ENCODE measurements at regions not wholly inside any gene's neighbourhood (a gene's known extent, or its start where the extent isn't known, plus 50 kb on each side); places are given as distances from the start of the nearest gene placed in this dataset.

DNA sequence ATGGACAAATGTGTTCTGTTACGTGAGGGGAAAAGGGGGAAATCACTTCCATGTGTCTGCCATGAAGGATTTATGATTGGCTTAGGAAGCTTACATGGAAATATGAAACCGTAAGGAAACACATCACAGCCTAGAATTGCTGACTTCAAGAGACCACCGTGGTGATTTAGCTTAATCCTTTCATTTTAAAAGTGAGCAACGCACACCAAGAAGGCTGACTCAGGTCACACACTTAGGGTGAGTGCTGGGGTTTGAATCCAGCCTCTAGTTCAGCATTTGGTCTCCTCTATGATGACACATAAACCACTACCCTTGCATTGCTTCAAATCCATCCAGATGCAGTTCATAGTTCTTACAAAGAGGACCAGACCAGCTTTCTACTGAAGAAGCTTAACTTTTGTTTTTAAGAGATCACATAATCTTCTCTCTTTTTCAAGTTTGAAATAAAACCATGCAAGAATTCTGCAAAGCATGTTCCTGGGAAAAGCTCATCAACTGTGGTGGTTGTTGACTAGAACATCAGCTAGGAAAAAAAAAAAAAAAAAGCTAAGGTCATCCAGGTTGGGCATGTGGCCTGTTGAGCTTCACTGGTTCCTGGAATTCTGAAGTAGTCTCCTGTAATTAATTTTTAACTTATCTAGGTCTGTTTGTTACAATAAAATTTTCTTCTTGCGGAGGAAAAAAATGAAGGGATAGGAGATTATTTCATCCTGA, 60.2 kb upstream of the KL start:
- no peak overlapping the region for H3K4me3 Mint-ChIP-seq
- H3K4me1 Mint-ChIP-seq (ENCODE audit: low read depth) = no peaks in the 10 kb centered on the region
- H3K27ac Mint-ChIP-seq = no peak overlapping the region
- H3K9me3 Mint-ChIP-seq = no peaks in the 10 kb centered on the region
- H3K27me3 Mint-ChIP-seq = no peaks in the 10 kb centered on the region
- H3K36me3 Mint-ChIP-seq (ENCODE audit: low read depth) = no peaks in the 10 kb centered on the region

DNA sequence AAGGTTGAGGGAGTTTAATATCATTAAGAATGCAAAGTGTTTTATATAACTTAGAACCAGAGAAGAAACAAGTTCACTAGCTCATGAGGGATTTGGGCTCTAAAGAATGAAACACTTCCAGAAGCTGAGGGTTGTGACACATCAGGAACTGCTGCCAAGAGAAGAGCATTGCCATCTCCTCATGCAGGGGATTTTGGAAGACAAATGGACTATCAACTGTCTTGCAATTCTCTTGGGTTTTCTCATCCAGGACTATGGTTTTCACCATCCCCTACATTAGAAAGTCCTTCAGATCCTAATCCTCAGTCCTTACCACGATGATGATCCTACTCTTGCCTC, 59.7 kb upstream of the KL start:
- H3K36me3 Mint-ChIP-seq (ENCODE audit: low read depth) = no peaks in the 10 kb centered on the region
- H3K4me3 Mint-ChIP-seq = no peak overlapping the region
- H3K27ac Mint-ChIP-seq = no peak overlapping the region
- no peaks in the 10 kb centered on the region for H3K27me3 Mint-ChIP-seq
- H3K4me1 Mint-ChIP-seq (ENCODE audit: low read depth) = no peaks in the 10 kb centered on the region
- H3K9me3 Mint-ChIP-seq = no peaks in the 10 kb centered on the region

DNA sequence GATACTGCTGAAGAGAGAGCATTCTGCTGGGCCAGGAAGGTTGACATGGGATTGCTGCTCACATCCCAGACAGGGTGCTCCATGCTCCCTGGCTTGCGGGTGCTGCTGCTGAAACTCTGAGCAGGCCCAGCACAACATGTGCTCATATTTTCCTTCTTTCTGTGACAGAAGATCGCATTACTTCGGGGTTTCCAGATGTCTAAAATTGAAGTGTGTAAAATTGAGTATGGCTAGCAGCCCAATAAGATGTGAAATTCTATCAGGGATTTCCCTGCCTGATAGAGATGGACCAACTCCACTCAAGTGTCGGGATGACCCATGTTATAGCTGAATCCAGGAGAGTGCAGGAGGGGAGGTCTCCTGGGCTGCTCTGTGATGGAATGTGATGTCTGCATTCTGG, 55.6 kb upstream of the KL start:
- H3K4me1 Mint-ChIP-seq (ENCODE audit: low read depth) = no peaks in the 10 kb centered on the region
- H3K9me3 Mint-ChIP-seq = no peaks in the 10 kb centered on the region
- H3K27me3 Mint-ChIP-seq = no peaks in the 10 kb centered on the region
- H3K36me3 Mint-ChIP-seq (ENCODE audit: low read depth) = no peaks in the 10 kb centered on the region
- H3K4me3 Mint-ChIP-seq = no peak overlapping the region
- H3K27ac Mint-ChIP-seq = no peak overlapping the region

DNA sequence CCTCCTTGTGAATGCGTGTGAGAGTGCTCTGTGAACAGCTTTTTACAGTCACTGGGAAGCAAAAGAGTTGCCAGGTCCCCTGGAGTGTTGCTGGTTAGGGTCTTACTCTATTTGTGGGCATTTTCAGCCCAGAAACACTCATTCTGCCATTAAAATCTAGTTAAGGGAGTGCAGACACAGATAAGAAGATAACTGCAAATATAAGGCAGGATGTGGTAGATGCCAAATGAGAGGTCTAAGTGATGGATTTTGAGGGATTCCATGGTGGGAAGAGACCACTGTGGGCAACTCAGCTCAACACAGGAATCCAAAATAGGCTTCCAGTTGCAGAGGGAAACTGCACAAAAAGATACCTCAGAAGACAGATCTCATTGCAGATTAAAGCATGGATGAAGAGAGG, 54.5 kb upstream of the KL start:
- no peaks in the 10 kb centered on the region for H3K27me3 Mint-ChIP-seq
- no peaks in the 10 kb centered on the region for H3K36me3 Mint-ChIP-seq (ENCODE audit: low read depth)
- H3K4me1 Mint-ChIP-seq (ENCODE audit: low read depth) = no peaks in the 10 kb centered on the region
- no peak overlapping the region for H3K4me3 Mint-ChIP-seq
- no peak overlapping the region for H3K27ac Mint-ChIP-seq
- H3K9me3 Mint-ChIP-seq = no peaks in the 10 kb centered on the region

DNA sequence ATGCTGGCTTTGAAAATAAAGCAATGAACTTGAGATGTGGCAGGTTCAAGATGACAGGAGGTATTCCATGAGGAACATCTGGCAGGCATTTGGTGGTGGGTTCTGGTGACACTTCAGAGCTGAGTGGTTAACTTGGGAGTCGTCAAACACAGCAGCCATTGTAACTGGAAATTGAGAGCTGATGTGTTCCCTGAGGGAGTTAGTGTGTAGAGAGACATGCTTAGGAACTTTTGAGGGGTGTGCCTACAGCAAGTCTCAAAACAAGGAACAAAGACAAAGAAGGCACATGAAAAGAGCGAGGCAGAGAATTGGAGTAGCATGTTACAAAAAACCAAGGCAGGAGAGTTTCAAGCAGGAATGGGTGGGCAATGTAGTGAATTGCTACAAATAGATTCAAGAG, 53.9 kb upstream of the KL start:
- Mint-ChIP-seq H3K36me3 (ENCODE audit: low read depth) (no peaks in the 10 kb centered on the region), H3K4me3 (no peak overlapping the region), H3K9me3 (no peaks in the 10 kb centered on the region), H3K4me1 (ENCODE audit: low read depth) (no peaks in the 10 kb centered on the region), H3K27ac (no peak overlapping the region), H3K27me3 (no peaks in the 10 kb centered on the region)

DNA sequence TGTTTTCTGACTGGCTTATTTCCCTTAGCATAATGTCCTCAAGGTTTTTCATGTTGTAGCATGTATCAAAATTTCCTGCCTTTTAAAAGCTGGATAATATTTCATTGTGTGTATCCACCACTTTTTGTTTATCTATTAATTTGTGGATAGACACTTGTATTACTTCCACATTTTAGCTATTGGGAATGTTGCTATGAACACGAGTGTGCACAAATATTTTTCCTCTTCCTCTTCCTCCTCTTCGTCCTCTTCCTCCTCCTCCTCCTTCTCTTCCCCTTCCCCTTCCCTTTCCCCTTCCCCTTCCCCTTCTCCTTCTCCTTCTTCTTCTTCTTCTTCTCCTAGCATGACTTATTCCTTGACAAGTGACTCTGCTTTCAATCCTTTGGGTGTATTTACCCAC, 51.2 kb upstream of the KL start:
- Mint-ChIP-seq H3K4me3 (no peak overlapping the region), H3K27ac (no peak overlapping the region), H3K36me3 (ENCODE audit: low read depth) (no peaks in the 10 kb centered on the region), H3K4me1 (ENCODE audit: low read depth) (peaks cover 7% of the 10 kb centered on the region), H3K27me3 (no peaks in the 10 kb centered on the region), H3K9me3 (no peaks in the 10 kb centered on the region)

Measured in stimulated activated naive CD8-positive, alpha-beta T cell treated with anti-CD3 and anti-CD28 coated beads, Interleukin-15, Interleukin-2, amounts not matched to agents 100 ng/mL and 50 ng/mL, for 24 hours (primary cell).